Renal cortical epithelial cell (primary cell): ENCODE measurements at regions not wholly inside any gene's neighbourhood (a gene's known extent, or its start where the extent isn't known, plus 50 kb on each side); places are given as distances from the start of the nearest gene placed in this dataset.
A peak's percentile ranks its signal among the peaks of the same experiment; 100 is the strongest.

ENCODE experiments used
- DNase-seq: peaks from one replicate; pipeline ENCODE4 v3.0.0-alpha.2; 2011; ENCODE audit warnings: low read depth

DNA sequence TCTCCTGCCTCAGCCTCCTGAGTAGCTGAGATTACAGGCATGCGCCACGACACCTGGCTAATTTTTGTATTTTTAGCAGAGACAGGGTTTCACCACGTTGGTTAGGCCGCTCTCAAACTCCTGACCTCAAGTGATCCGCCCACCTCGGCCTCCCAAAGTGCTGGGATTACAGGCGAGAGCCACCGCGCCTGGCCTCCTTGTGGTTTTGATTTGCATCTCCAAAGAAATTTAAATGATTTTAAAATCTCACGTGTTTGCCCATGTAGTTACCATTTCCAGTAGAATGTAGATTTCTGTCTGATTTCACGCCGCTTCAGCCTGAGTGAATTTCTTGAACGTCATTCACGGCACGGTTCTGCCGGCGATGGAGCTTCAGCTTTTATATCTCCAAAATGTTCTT, 55.8 kb downstream of the IGF2 start:
- DNase-seq: no peak

GRCh38 chr11:2077061-2077802, 62.0 kb downstream of the IGF2 start:
- peak; percentile 91 for DNase-seq

DNA sequence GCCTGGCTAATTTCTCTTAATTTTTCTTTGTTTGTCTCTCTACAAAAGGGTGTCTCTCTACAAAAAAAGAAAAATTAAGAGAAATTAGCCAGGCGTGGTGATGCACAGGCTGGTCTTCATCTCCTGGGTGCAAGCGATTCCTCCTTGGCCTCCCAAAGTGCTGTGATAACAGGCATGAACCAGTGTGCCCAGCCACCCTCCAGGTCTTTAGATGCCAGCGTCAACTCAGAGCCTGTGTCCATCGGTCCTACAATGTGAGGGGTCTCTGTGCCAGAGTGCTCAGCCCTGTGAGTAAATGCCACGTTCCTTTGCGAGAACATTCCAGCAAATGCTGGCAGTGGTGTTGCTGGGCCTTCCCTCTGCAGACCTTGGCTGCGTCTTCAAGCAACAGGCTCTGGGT, 62.7 kb downstream of the IGF2 start:
- no peak for DNase-seq

DNA sequence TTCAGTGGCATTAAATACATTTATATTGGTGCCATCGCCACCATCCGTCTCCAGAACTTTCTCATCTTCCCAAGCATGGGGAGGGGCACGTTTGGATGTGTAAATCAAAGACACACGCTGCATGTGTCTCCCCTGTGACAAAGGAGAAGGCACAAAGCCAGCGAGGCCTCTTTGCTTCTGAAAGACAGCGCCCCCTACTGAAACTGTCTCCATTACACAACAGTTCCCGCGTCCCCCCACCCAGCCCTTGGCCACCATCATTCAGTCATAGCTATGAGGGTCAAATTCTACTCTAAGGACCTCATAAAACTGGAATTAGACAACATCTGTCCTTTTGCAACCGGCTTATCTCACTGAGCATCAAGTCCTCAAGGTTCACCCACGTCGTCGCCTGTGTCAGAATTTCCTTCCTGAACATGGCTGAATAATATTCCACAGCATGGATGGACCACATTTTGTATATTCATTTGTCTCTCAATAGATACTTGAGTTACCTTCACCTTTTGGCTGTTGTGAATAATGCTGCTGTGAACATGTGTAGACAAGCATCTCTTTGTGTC, 64.8 kb downstream of the IGF2 start:
- no peak for DNase-seq

DNA sequence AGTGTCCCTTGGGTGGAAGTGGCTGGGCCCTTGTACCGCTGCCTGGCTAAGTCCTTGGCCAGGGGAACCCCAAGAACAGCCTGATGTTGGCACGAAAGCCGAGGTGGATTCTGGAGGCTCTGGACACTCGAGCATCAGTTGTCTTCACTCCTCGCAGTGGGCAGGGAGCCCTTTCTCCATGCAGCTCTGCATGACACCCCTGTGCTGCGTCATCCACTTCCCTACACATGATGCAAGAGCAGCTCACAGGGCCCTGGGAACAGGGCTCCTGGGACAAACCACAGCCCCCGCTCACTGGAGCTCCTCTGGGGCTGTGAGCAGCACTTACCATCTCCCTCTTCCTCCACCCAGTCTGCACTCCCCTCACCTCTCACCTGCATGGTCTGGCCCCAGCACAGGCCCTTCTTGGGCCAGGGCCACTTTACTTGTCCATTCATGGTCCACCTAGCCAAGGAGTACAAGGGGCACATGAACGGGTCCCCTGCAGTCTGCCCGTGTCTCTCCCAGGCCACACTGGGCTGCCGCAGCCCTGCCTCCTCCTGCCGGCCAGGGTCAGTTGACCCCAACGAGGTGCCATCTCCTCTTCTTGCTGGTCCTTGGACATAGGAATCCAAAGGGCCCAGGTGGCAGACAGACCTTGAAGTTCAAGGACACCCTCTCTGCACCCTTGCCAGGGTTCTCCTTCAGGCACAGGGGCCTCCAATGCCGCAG, 66.5 kb downstream of the IGF2 start:
- no peak for DNase-seq

- DNase-seq: no peak
Measured at GRCh38 chr11:2071748-2072385, 67.3 kb downstream of the IGF2 start.
